Caco-2 (cell line): ENCODE measurements at regions not wholly inside any gene's neighbourhood (a gene's known extent, or its start where the extent isn't known, plus 50 kb on each side); places are given as distances from the start of the nearest gene placed in this dataset.

Experiments used
- BruUV-seq: library from RNA; stranded (reverse); fragments of 400-500 nt; replicated peaks from 2 replicates; lab custom pipeline; 2021; lab: Mats Ljungman, UMichigan
- CTCF ChIA-PET: fragments of 300-600 bp; sonication (Branson Sonifier 250); formaldehyde crosslinking; loops from one replicate; lab custom pipeline; 2022; ENCODE audit warnings: antibody characterized with exemption; lab: Charles Lee
- POLR2A ChIA-PET: fragments of 300-600 bp; sonication (Branson Sonifier 250); formaldehyde crosslinking; loops from one replicate; lab custom pipeline; 2022; ENCODE audit warnings: antibody characterized with exemption; lab: Charles Lee
- DNase-seq, 2 experiments: peaks; one replicate each; pipeline versions ENCODE4 v3.0.0 to v3.0.0-alpha.2; 2020 to 2022
- H3K27me3 ChIP-seq: replicated peaks from 2 replicates; pipeline ENCODE4 v1.6.0; 2011; ENCODE audit warnings: low read length; ENCODE audit not compliant: control insufficient read depth, insufficient read depth
- H3K36me3 ChIP-seq: 2 replicates; pipeline ENCODE4 v1.5.1; 2011; ENCODE audit warnings: low read length; ENCODE audit not compliant: control insufficient read depth, insufficient read depth
- H3K4me1 ChIP-seq: fragments of 250-450 bp; sonication (Bioruptor Pico); 2 replicates; pipeline ENCODE4 v1.5.1; 2020; ENCODE audit warnings: mild to moderate bottlenecking
- H3K4me3 ChIP-seq: 2 replicates; pipeline ENCODE4 v1.5.1; 2011; ENCODE audit warnings: low read depth, mild to moderate bottlenecking, control low read depth, low read length
- H3K9me3 ChIP-seq: fragments of 250-450 bp; sonication (Bioruptor Pico); 2 replicates; pipeline ENCODE4 v1.5.1; 2020; ENCODE audit warnings: mild to moderate bottlenecking, moderate library complexity
- H3K27ac Mint-ChIP-seq: one replicate; pipeline ENCODE4 v1.8.0; 2022; ENCODE audit warnings: mixed read lengths; ENCODE audit not compliant: unreplicated experiment
- H3K27me3 Mint-ChIP-seq: one replicate; pipeline ENCODE4 v1.8.0; 2022; ENCODE audit warnings: mixed read lengths; ENCODE audit not compliant: insufficient read depth, unreplicated experiment
- H3K36me3 Mint-ChIP-seq: one replicate; pipeline ENCODE4 v1.8.0; 2022; ENCODE audit warnings: mild to moderate bottlenecking, mixed read lengths; ENCODE audit not compliant: insufficient read depth, unreplicated experiment
- H3K4me1 Mint-ChIP-seq: one replicate; pipeline ENCODE4 v1.8.0; 2022; ENCODE audit warnings: low read depth, mixed read lengths; ENCODE audit not compliant: unreplicated experiment
- H3K4me3 Mint-ChIP-seq: one replicate; pipeline ENCODE4 v1.8.0; 2022; ENCODE audit warnings: mild to moderate bottlenecking, moderate library complexity, mixed read lengths; ENCODE audit not compliant: unreplicated experiment
- H3K9me3 Mint-ChIP-seq: one replicate; pipeline ENCODE4 v1.8.0; 2022; ENCODE audit warnings: mixed read lengths; ENCODE audit not compliant: unreplicated experiment
- CTCF ChIP-seq, 2 experiments: fragments of 200-600 bp in 1 of 2; IDR thresholded peaks; 1 replicate in 1 of 2; 2 replicates in 1 of 2; pipeline versions ENCODE4 v1.5.1 to v1.8.0; 2011 to 2022; ENCODE audit warnings: antibody characterized with exemption in 1 of 2, control low read depth in 1 of 2, inconsistent platforms in 1 of 2, low read depth in 1 of 2, low read length in 1 of 2, mild to moderate bottlenecking in 1 of 2, moderate library complexity in 1 of 2; ENCODE audit not compliant: insufficient read depth in 1 of 2, severe bottlenecking in 1 of 2, unreplicated experiment in 1 of 2
- intact Hi-C: fragments of 100-400 bp; cut with micrococcal nuclease; formaldehyde crosslinking; loops from one replicate; pipeline ENCODE4 v1.10.0; 2022; ENCODE audit not compliant: unreplicated experiment

DNA sequence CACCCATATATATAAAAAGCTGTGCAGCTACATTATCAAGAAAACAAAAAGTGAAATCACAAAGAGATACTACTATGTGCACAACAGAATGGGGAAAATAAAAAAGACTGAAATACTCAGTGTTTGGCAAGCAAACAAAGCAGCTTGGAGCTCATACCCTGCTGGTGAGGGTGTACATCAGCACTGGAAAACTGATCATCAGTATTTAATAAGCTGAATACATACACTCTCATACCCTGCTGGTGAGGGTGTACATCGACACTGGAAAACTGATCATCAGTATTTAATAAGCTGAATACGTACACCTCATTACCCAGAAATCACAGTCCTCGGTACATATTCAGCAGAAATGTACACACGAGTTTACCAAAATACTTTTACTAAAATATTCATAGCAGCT is 220.8 kb downstream of the SPP2 start:
- Mint-ChIP-seq H3K27me3 (no peaks in the 10 kb centered on the region), H3K9me3 (no peaks in the 10 kb centered on the region), H3K36me3 (no peaks in the 10 kb centered on the region), H3K4me3 (no peak overlapping the region), H3K27ac (no peak overlapping the region), H3K4me1 (peaks cover 9% of the 10 kb centered on the region)
- Histone ChIP-seq H3K4me1 (peaks cover 9% of the 10 kb centered on the region; the same call in 1 of the 2 replicates), H3K27me3 (no peaks in the 10 kb centered on the region), H3K9me3 (no peaks in the 10 kb centered on the region), H3K36me3 (no peaks in the 10 kb centered on the region), H3K4me3 (no peak overlapping the region)
- DNase-seq = no peak
- intact Hi-C loops = no loop called here
- no TSS peak for BruUV-seq
- CTCF ChIA-PET = interaction anchor here (0.6 kb wide), 1 partner anchor 43 kb away, joined by 4 read pairs; no protein-coding TSS in a partner anchor
- POLR2A ChIA-PET = no interaction called here
- TF ChIP-seq CTCF (IDR thresholded peaks at IDR 0.05; ENCODE audit: insufficient read depth in 1 of 2, low read depth in 1 of 2, low read length in 1 of 2, severe bottlenecking in 1 of 2, unreplicated experiment in 1 of 2) = no peak

DNA sequence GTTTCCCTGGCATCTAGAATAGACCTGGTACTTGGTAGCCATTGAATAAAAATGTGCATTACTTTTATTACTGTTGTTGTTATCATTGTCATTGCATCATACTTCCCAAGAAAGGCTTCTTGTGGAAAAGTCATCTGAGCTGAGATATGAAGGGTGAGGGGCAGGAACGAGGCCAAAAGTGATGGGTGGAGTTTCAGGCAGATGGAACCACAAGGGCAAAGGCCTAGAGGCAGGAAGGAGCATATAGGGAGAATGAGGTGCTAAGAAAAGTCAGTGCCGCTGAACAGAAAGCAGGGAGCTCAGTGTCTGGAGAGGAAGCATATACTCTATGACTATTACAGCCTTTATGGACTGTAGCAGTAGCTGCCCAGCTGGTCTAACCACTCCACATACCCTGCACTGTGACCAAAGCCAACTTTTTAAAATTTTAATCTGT is 219.3 kb downstream of the SPP2 start:
- H3K9me3 Mint-ChIP-seq = no peaks in the 10 kb centered on the region
- no peak for TF ChIP-seq CTCF (IDR thresholded peaks at IDR 0.05; ENCODE audit: insufficient read depth in 1 of 2, low read depth in 1 of 2, low read length in 1 of 2, severe bottlenecking in 1 of 2, unreplicated experiment in 1 of 2)
- no TSS peak for BruUV-seq
- H3K4me1 Mint-ChIP-seq = peaks cover 9% of the 10 kb centered on the region
- POLR2A ChIA-PET = no interaction called here
- H3K27me3 Mint-ChIP-seq = no peaks in the 10 kb centered on the region
- DNase-seq = no peak
- no peaks in the 10 kb centered on the region for H3K36me3 Mint-ChIP-seq
- H3K27ac Mint-ChIP-seq = no peak overlapping the region
- Histone ChIP-seq H3K4me3 (no peak overlapping the region), H3K36me3 (no peaks in the 10 kb centered on the region), H3K9me3 (no peaks in the 10 kb centered on the region), H3K27me3 (no peaks in the 10 kb centered on the region), H3K4me1 (peaks cover 9% of the 10 kb centered on the region; the same call in 1 of the 2 replicates)
- H3K4me3 Mint-ChIP-seq = no peak overlapping the region
- CTCF ChIA-PET = no interaction called here
- intact Hi-C loops = no loop called here

GRCh38 chr2:234267534-234267933 is 217.0 kb downstream of the SPP2 start:
- Histone ChIP-seq H3K4me3 (no peak overlapping the region), H3K4me1 (peaks cover 9% of the 10 kb centered on the region; the same call in 1 of the 2 replicates), H3K27me3 (no peaks in the 10 kb centered on the region), H3K9me3 (no peaks in the 10 kb centered on the region), H3K36me3 (no peaks in the 10 kb centered on the region)
- BruUV-seq = no TSS peak
- H3K27me3 Mint-ChIP-seq = no peaks in the 10 kb centered on the region
- CTCF ChIA-PET = no interaction called here
- no peak for DNase-seq
- intact Hi-C loops = no loop called here
- no peaks in the 10 kb centered on the region for H3K36me3 Mint-ChIP-seq
- no peak overlapping the region for H3K27ac Mint-ChIP-seq
- peaks cover 4% of the 10 kb centered on the region for H3K9me3 Mint-ChIP-seq
- POLR2A ChIA-PET = no interaction called here
- no peak overlapping the region for H3K4me3 Mint-ChIP-seq
- no peak for TF ChIP-seq CTCF (IDR thresholded peaks at IDR 0.05; ENCODE audit: insufficient read depth in 1 of 2, low read depth in 1 of 2, low read length in 1 of 2, severe bottlenecking in 1 of 2, unreplicated experiment in 1 of 2)
- peaks cover 9% of the 10 kb centered on the region for H3K4me1 Mint-ChIP-seq
